Panc1 (cell line): ENCODE measurements at regions not wholly inside any gene's neighbourhood (a gene's known extent, or its start where the extent isn't known, plus 50 kb on each side); places are given as distances from the start of the nearest gene placed in this dataset.

Experiments used
- ATAC-seq: fragments of 200-7000 bp; cut with Tn5 transposase; 2 replicates; pipeline ENCODE4 v1.9.1; 2020; ENCODE audit warnings: mild to moderate bottlenecking, moderate library complexity
- BruUV-seq: library from RNA; stranded (reverse); fragments of 400-500 nt; replicated peaks from 2 replicates; lab custom pipeline; 2021; lab: Mats Ljungman, UMichigan
- CTCF ChIA-PET: fragments of 300-600 bp; sonication (Branson Sonifier 250); formaldehyde crosslinking; loops from one replicate; lab custom pipeline; 2022; ENCODE audit warnings: antibody characterized with exemption; lab: Charles Lee
- POLR2A ChIA-PET: fragments of 300-600 bp; sonication (Branson Sonifier 250); formaldehyde crosslinking; loops from one replicate; lab custom pipeline; 2022; ENCODE audit warnings: antibody characterized with exemption; lab: Charles Lee
- DNase-seq: peaks from one replicate; pipeline ENCODE4 v3.0.0-alpha.2; 2010; ENCODE audit warnings: low read depth, low spot score
- H3K27ac ChIP-seq: 2 replicates; pipeline ENCODE4 v1.5.1; 2011; ENCODE audit warnings: mild to moderate bottlenecking, low read length, inconsistent platforms
- H3K27me3 ChIP-seq: fragments of 200-500 bp; sonication (Bioruptor generic); 2 replicates; pipeline ENCODE4 v1.6.0; 2014; ENCODE audit warnings: low read length, inconsistent platforms; ENCODE audit not compliant: control insufficient read depth, insufficient read depth
- H3K36me3 ChIP-seq: fragments of 200-500 bp; sonication (Bioruptor generic); 2 replicates; pipeline ENCODE4 v1.5.1; 2014; ENCODE audit warnings: inconsistent platforms, mild to moderate bottlenecking, low read length, moderate library complexity; ENCODE audit not compliant: control insufficient read depth, insufficient read depth
- H3K4me1 ChIP-seq: 2 replicates; pipeline ENCODE4 v1.5.1; 2011; ENCODE audit warnings: inconsistent platforms, mild to moderate bottlenecking, low read length, moderate library complexity; ENCODE audit not compliant: control insufficient read depth, insufficient read depth
- H3K4me3 ChIP-seq, 2 experiments: 2 replicates each; pipeline ENCODE4 v1.5.1; 2011 to 2012; ENCODE audit warnings: low read depth in 2 of 2, low read length in 2 of 2, mild to moderate bottlenecking in 2 of 2, inconsistent platforms in 1 of 2, moderate library complexity in 1 of 2
- H3K9me3 ChIP-seq: fragments of 200-500 bp; sonication (Bioruptor generic); 2 replicates; pipeline ENCODE4 v1.5.1; 2014; ENCODE audit warnings: low read depth, mild to moderate bottlenecking, inconsistent platforms, low read length, moderate library complexity; ENCODE audit not compliant: control insufficient read depth, insufficient read depth
- CTCF ChIP-seq: fragments of 450-650 bp; IDR thresholded peaks from 2 replicates; pipeline ENCODE4 v1.5.1; 2017; ENCODE audit warnings: mild to moderate bottlenecking
- POLR2AphosphoS5 ChIP-seq: IDR thresholded peaks from 2 replicates; pipeline ENCODE4 v1.6.1; 2012; ENCODE audit warnings: mild to moderate bottlenecking, low read depth, low read length, moderate library complexity
- REST ChIP-seq, 2 experiments: IDR thresholded peaks; 2 replicates each; pipeline ENCODE4 v1.6.1; 2011 to 2012; ENCODE audit warnings: low read depth in 2 of 2, control low read depth in 1 of 2, low read length in 1 of 2, mild to moderate bottlenecking in 1 of 2, moderate library complexity in 1 of 2; ENCODE audit not compliant: insufficient read depth in 1 of 2
- SIN3A ChIP-seq: IDR thresholded peaks from 2 replicates; pipeline ENCODE4 v1.6.1; 2012; ENCODE audit warnings: low read depth, mild to moderate bottlenecking, low read length, moderate library complexity, borderline replicate concordance; ENCODE audit not compliant: insufficient read depth
- TCF7L2 ChIP-seq: IDR thresholded peaks from 2 replicates; pipeline ENCODE4 v1.6.1; 2011; ENCODE audit warnings: mild to moderate bottlenecking, low read depth, low read length, inconsistent platforms
- in situ Hi-C: cut with HindIII; loops from 2 replicates; pipeline ENCODE4 v1.10.0; 2016; ENCODE audit warnings: low sequenced_read_pairs, low pct_unique_long_range_greater_than_20kb
- intact Hi-C: fragments of 100-400 bp; cut with micrococcal nuclease; formaldehyde crosslinking; loops from one replicate; pipeline ENCODE4 v1.10.0; 2022; ENCODE audit not compliant: unreplicated experiment

GRCh38 chr12:105861227-105861626 lies 277.5 kb downstream of the NUAK1 start:
- Histone ChIP-seq H3K9me3 (no peaks in the 10 kb centered on the region), H3K36me3 (no peaks in the 10 kb centered on the region), H3K4me1 (no peaks in the 10 kb centered on the region), H3K4me3 (no peak overlapping the region), H3K27me3 (no peaks in the 10 kb centered on the region), H3K27ac (no peak overlapping the region)
- ChIA-PET POLR2A (no interaction called here), CTCF (no interaction called here)
- BruUV-seq: no TSS peak
- intact Hi-C loops: no loop called here
- in situ Hi-C loops: no loop called here
- DNase-seq (no peak), ATAC-seq (no peak)
- TF ChIP-seq TCF7L2 (no peak), SIN3A (no peak), CTCF (no peak), REST (IDR thresholded peaks at IDR 0.05; ENCODE audit: insufficient read depth in 1 of 2, low read depth in 2 of 2, low read length in 1 of 2) (no peak), POLR2AphosphoS5 (no peak)

- CTCF ChIA-PET: no interaction called here
- no peak overlapping the region for H3K4me3 ChIP-seq
Observed at GRCh38 chr12:105862163-105862821, 276.5 kb downstream of the NUAK1 start.

More at GRCh38 chr12:105862163-105862821, 276.5 kb downstream of the NUAK1 start:
- Histone ChIP-seq H3K4me1 (no peaks in the 10 kb centered on the region), H3K27me3 (no peaks in the 10 kb centered on the region), H3K36me3 (no peaks in the 10 kb centered on the region), H3K9me3 (no peaks in the 10 kb centered on the region), H3K27ac (no peak overlapping the region)
- POLR2A ChIA-PET: no interaction called here
- BruUV-seq: no TSS peak
- no peak for ATAC-seq
- in situ Hi-C loops: no loop called here
- DNase-seq: no peak
- no peak for TF ChIP-seq CTCF
- TF ChIP-seq POLR2AphosphoS5: no peak
- TF ChIP-seq TCF7L2: no peak
- TF ChIP-seq REST (IDR thresholded peaks at IDR 0.05; ENCODE audit: insufficient read depth in 1 of 2, low read depth in 2 of 2, low read length in 1 of 2): no peak
- no peak for TF ChIP-seq SIN3A
- intact Hi-C loops: no loop called here
